Lung (tissue), 11 donors: ENCODE measurements at regions not wholly inside any gene's neighbourhood (a gene's known extent, or its start where the extent isn't known, plus 50 kb on each side); places are given as distances from the start of the nearest gene placed in this dataset.

Experiments used
- ATAC-seq: fragments of 200-7000 bp; cut with Tn5 transposase; one replicate; pipeline ENCODE4 v1.9.1; 2020; ENCODE audit warnings: moderate number of reproducible peaks; ENCODE audit not compliant: insufficient read depth, low FRiP score
- DNase-seq, 3 donors: peaks; one replicate each; pipeline ENCODE4 v3.0.0-alpha.2; 2013 to 2017
- H3K27ac ChIP-seq, 2 donors: one replicate each; pipeline ENCODE4 v1.5.1; 2013; ENCODE audit warnings: mild to moderate bottlenecking in 2 of 2, moderate library complexity in 2 of 2, control low read depth in 1 of 2, inconsistent platforms in 1 of 2, low read depth in 1 of 2, low read length in 1 of 2
- H3K27me3 ChIP-seq, 3 donors: one replicate each; pipeline ENCODE4 v1.5.1; 2013; ENCODE audit warnings: low read length in 2 of 3; ENCODE audit not compliant: control insufficient read depth in 3 of 3, insufficient read depth in 3 of 3
- H3K36me3 ChIP-seq, 4 donors: one replicate each; pipeline ENCODE4 v1.5.1; 2013; ENCODE audit warnings: low read length in 4 of 4, mild to moderate bottlenecking in 1 of 4, moderate library complexity in 1 of 4; ENCODE audit not compliant: control insufficient read depth in 4 of 4, insufficient read depth in 4 of 4
- H3K4me1 ChIP-seq, 5 donors: one replicate each; pipeline ENCODE4 v1.5.1; 2013; ENCODE audit warnings: low read length in 5 of 5, mild to moderate bottlenecking in 2 of 5, moderate library complexity in 1 of 5; ENCODE audit not compliant: control insufficient read depth in 5 of 5, insufficient read depth in 5 of 5
- H3K4me3 ChIP-seq: one replicate; pipeline ENCODE4 v1.5.1; 2013; ENCODE audit warnings: mild to moderate bottlenecking, control low read depth, moderate library complexity
- H3K9ac ChIP-seq, 2 donors: one replicate each; pipeline ENCODE4 v1.5.1; 2013; ENCODE audit warnings: low read length in 2 of 2, control low read depth in 1 of 2; ENCODE audit not compliant: insufficient read depth in 1 of 2
- H3K9me3 ChIP-seq, 4 donors: one replicate each; pipeline ENCODE4 v1.5.1; 2013; ENCODE audit warnings: low read length in 3 of 4, mild to moderate bottlenecking in 1 of 4, moderate library complexity in 1 of 4; ENCODE audit not compliant: control insufficient read depth in 4 of 4, insufficient read depth in 3 of 4
- CTCF ChIP-seq: IDR thresholded peaks from 2 replicates; pipeline ENCODE4 v1.5.1; 2012; ENCODE audit warnings: mild to moderate bottlenecking; ENCODE audit errors: control extremely low read depth, extremely low read depth
- WGBS, 2 donors: extraction: QIAGEN DNeasy Blood & Tissue Kit; methylation state at CpG; one replicate each; pipeline ENCODE4 v1.1.7; 2013; 5-methylcytosine and 5-hydroxymethylcytosine counted together
- donor health status: control.
- donor health status: control.
- donor health status: Bipolar disorder and iron deficiency.
- donor health status: healthy.
- donor health status: DM: yes; HTN: yes; CAD: no.

GRCh38 chr6:4301871-4302270 lies 166.5 kb upstream of the ECI2 start:
- ATAC-seq = no peak
- no peak for DNase-seq
- Histone ChIP-seq H3K4me3 (no peak overlapping the region), H3K9ac (no peak overlapping the region), H3K27ac (no peak overlapping the region), H3K4me1 (no peaks in the 10 kb centered on the region), H3K9me3 (peaks cover 0 to 8% (median 1%) of the 10 kb centered on the region in 4 donors), H3K27me3 (no peaks in the 10 kb centered on the region), H3K36me3 (no peaks in the 10 kb centered on the region)
- 56 to 57% methylated on average over 2 of the region's 2 CpGs for WGBS, 2 donors
- no peak for TF ChIP-seq CTCF

DNA sequence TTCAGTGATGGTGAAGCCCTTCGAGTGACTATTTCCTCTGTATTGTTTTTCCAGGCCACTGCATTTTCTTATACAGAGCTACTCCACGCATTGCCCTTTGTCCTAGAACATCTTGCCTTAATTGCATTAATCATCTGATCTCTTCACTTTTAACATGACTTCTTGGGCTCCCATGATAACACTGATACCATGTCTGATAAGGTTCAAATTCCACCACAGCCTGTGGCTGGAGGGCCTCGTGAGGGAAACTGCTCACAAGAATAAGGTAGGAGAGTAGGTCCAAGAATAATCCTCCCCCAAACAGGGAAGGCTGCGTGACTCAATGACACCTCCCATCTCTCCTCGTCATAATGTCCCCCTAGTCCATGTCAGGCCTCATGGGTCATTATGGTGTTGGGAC lies 165.5 kb upstream of the ECI2 start:
- Histone ChIP-seq H3K9ac (no peak overlapping the region), H3K27me3 (no peaks in the 10 kb centered on the region), H3K4me1 (no peaks in the 10 kb centered on the region), H3K9me3 (peaks cover 0 to 8% (median 1%) of the 10 kb centered on the region in 4 donors), H3K27ac (no peak overlapping the region), H3K4me3 (no peak overlapping the region), H3K36me3 (no peaks in the 10 kb centered on the region)
- WGBS, 2 donors = 94 to 95% methylated on average over 5 of the region's 5 CpGs
- no peak for TF ChIP-seq CTCF
- no peak for ATAC-seq
- no peak for DNase-seq

GRCh38 chr6:4299476-4299875 lies 164.1 kb upstream of the ECI2 start:
- Histone ChIP-seq H3K27ac (no peak overlapping the region), H3K9me3 (peaks cover 0 to 8% (median 1%) of the 10 kb centered on the region in 4 donors), H3K27me3 (no peaks in the 10 kb centered on the region), H3K4me1 (no peaks in the 10 kb centered on the region), H3K4me3 (no peak overlapping the region), H3K9ac (no peak overlapping the region), H3K36me3 (no peaks in the 10 kb centered on the region)
- no peak for DNase-seq
- no peak for ATAC-seq
- WGBS, 2 donors = 77 to 88% methylated on average over 4 of the region's 4 CpGs
- no peak for TF ChIP-seq CTCF

DNA sequence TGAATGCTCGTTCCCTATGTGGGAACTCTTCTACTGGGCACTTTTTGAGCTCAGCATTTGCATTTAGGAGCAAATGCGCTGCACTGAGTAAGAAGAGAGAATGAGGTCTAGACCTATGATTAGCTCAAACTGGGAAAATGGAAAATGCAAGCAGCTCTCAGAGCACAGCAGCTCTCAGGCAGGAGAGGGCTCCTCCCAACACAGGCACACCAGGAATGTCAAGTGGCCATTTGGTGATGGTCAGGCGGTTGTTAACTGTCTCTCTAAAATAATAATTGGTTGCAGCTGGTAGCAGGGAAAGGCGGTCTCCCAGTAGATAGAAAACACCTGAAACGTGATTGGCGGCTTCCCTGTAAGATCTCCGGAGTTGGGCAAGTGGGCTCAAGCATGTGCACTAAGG lies 162.0 kb upstream of the ECI2 start:
- Histone ChIP-seq H3K9me3 (peaks cover 0 to 8% (median 0%) of the 10 kb centered on the region in 4 donors), H3K36me3 (no peaks in the 10 kb centered on the region), H3K4me1 (no peaks in the 10 kb centered on the region), H3K27me3 (no peaks in the 10 kb centered on the region), H3K9ac (no peak overlapping the region), H3K4me3 (no peak overlapping the region), H3K27ac (no peak overlapping the region)
- 76 to 87% methylated on average over 7 of the region's 7 CpGs for WGBS, 2 donors
- DNase-seq (no peak), ATAC-seq (peak; percentile 29)
- TF ChIP-seq CTCF = no peak
